Activated T-cell treated with anti-CD3 and anti-CD28 coated beads for 4 hours (primary cell): ENCODE measurements at regions not wholly inside any gene's neighbourhood (a gene's known extent, or its start where the extent isn't known, plus 50 kb on each side); places are given as distances from the start of the nearest gene placed in this dataset.
"Not testable (repeated sequence)": the region's sequence is repeated elsewhere in the genome, so short reads cannot be mapped to it uniquely, and the experiment has no call there.

Source experiments
- DNase-seq: peaks from one replicate; pipeline ENCODE4 v3.0.0-alpha.2; 2020

GRCh38 chr1:120941066-120941465 is 51.5 kb downstream of the PPIAL4A start:
- DNase-seq: not testable (repeated sequence)

GRCh38 chr1:120941836-120942217 is 52.3 kb downstream of the PPIAL4A start:
- DNase-seq: peak; percentile 0

DNA sequence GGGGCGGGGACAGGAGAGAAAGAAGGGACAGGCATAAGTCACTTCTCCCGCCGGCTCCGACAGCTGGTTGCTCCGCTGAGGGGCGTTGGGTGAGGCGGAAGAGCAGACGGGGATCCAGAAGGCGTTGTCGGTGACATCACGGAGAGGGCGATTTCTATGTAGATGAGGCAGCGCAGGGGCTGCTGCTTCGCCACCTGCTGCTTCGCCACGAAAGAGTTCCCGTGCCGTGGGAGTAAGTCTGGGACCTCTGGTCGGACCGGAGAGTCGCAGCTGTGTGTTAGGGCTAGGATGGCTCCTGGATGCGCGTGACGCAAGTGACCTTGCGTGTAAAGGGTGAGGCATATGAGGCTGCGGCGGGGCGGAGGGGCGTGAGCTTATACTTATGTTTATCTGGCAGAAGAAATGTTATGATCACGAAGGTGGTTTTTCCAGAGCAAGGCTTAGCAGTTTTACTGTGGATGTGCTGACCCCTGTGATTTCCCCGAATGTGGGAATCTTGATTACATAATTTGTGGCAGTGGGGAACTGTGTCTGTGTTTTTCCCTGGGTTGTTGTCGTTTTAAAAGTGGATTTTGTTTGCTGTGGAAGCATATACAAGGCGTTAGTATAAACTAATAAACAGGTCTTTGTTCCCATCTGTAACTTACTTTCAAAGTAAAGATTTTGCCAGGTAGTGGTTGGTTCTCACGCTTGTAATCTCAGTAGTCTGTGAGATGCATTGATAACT is 52.8 kb downstream of the PPIAL4A start:
- DNase-seq: peak; percentile 54

- DNase-seq: not testable (repeated sequence)
These were observed 53.4 kb downstream of the PPIAL4A start for GRCh38 chr1:120942945-120943319.

- not testable (repeated sequence) for DNase-seq
These were observed 55.1 kb downstream of the PPIAL4A start for GRCh38 chr1:120944691-120945090.

DNA sequence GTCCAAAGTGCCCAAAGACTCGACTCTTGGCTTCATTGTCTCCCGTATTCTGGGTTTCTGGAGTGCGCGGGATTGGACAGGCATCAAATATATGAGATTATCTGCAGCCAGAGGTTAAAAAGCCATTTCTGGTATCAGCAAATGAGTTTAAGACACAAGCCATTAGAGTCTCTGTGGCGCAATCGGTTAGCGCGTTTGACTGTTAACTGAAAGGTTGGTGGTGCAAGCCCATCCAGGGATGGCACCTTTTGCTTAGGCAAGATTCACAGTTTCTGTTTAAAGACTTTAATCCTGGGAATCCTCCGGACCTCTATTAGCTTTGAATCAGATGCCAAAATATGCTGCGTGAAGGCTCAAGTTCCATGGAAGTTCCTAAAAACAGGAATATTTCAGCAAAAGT is 55.6 kb downstream of the PPIAL4A start:
- not testable (repeated sequence) for DNase-seq

GRCh38 chr1:120947114-120947513 is 57.5 kb downstream of the PPIAL4A start:
- not testable (repeated sequence) for DNase-seq

DNA sequence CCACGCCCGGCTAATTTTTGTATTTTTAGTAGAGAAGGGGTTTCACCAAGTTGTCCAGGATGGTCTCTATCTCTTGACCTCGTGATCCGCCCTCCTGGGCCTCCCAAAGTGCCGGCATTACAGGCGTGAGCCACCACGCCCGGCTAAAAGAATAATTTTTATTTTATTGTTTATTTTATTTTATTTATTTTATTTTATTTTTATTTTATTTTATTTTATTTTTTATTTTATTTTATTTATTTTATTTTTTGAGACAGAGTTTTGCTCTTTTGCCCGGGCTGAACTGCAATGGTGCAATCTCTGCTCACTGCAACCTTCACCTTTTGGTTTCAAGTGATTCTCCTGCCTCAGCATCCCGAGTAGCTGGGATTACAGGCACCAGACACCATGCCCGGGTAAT is 60.2 kb downstream of the PPIAL4A start:
- DNase-seq: not testable (repeated sequence)

DNA sequence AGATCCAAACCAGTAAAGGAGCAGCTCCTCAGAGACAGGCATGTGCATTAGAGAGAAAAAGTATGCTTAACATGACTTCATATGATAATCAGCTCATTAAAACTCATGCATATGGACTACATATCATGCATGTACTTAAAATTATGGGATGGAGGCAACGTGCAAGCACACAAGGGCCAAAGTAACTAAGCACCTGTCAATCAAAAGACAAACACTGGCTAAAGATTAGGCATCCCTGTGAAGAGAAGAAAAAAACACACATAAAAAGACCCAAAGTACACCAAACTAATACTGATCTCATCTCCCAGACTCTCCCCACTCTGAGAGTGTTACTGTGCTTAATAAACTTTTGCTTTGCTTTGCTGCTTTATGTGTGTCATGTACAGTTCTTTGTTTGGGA is 61.1 kb downstream of the PPIAL4A start:
- not testable (repeated sequence) for DNase-seq

GRCh38 chr1:120951100-120951499 is 61.5 kb downstream of the PPIAL4A start:
- DNase-seq: not testable (repeated sequence)

DNA sequence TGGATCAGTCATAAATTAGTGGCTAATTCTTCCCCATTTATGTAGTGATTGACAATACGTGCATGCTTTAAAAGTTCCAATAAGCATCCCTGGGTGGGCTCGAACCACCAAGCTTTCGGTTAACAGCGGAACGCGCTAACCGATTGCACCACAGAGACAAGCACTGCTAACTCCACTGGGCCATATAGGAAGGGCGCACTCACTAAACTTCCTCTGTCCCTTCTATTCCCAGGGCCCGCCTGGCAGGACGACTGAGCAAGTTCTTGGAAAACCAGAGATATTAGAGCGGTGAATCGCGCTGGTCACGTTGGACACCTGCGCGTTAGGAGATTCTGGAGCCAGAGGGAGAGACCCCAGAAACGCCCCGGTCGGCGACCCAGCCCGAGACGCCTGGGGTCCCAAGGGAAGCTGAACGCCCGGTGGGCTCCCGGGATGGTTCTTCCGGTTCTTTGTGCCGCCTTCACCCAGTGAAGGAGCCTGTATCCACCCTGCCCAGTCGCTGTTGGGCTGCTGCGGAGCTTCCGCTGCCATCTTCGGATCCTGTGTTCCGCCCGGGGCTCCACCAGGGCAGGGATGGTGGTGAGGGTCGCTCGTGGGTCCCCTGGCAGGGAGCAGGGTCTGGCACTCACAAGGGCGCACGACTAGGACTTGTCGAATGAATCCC is 62.8 kb downstream of the PPIAL4A start:
- not testable (repeated sequence) for DNase-seq

GRCh38 chr1:120952871-120953265 is 63.3 kb downstream of the PPIAL4A start:
- DNase-seq: not testable (repeated sequence)

- DNase-seq: no peak
These were observed 65.2 kb downstream of the PPIAL4A start for GRCh38 chr1:120954736-120955135.

GRCh38 chr1:120955961-120956360 is 66.4 kb downstream of the PPIAL4A start:
- DNase-seq: not testable (repeated sequence)

- not testable (repeated sequence) for DNase-seq
These were observed 76.4 kb downstream of the PPIAL4A start for GRCh38 chr1:120966018-120966417.

DNA sequence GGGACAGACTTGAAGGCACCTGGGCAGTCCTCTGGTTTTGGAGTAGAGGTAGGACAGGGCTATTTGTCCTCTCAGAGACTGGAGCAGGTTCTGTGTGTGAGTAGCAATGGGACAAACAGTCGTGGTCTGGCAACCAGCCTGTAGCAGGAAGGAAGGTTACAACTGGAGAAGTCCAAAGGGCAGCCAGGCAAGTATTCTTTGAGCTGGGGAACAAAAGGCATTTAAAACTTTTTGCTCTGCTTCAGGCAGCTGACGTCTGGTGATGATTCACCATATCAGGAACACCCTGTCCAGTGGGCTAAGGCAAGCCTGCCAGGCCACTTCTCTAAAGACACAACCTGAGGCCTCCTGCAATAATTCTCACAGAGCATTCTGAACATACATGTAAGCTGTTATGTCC is 83.3 kb downstream of the PPIAL4A start:
- not testable (repeated sequence) for DNase-seq

- not testable (repeated sequence) for DNase-seq
These were observed 84.3 kb downstream of the PPIAL4A start for GRCh38 chr1:120973836-120974235.

GRCh38 chr1:120977279-120977678 is 87.7 kb downstream of the PPIAL4A start:
- not testable (repeated sequence) for DNase-seq

GRCh38 chr1:120981489-120982094 is 92.0 kb downstream of the PPIAL4A start:
- not testable (repeated sequence) for DNase-seq

DNA sequence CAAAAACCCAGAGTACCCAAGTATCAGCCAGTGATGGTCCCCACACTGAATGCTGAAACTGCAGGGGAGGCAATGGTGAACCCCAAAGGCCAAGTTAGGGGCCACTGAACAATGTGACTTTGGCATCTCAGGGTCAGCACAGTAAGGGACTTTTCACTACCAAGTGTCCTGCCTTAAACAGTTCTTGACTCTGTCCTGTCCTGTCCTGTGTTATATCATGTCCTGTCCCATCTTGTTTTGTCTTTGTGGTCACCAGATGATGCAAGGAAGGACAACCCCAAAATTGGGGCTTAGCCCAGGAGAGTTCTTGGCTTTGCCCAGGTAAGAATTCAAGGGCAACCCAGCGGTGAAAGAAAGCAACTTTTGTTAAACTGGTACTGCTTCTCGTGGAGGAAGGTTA is 105.0 kb downstream of the PPIAL4A start:
- not testable (repeated sequence) for DNase-seq

GRCh38 chr1:120995025-120995424 is 105.5 kb downstream of the PPIAL4A start:
- DNase-seq: not testable (repeated sequence)

GRCh38 chr1:121001090-121001726 is 111.6 kb downstream of the PPIAL4A start:
- not testable (repeated sequence) for DNase-seq

DNA sequence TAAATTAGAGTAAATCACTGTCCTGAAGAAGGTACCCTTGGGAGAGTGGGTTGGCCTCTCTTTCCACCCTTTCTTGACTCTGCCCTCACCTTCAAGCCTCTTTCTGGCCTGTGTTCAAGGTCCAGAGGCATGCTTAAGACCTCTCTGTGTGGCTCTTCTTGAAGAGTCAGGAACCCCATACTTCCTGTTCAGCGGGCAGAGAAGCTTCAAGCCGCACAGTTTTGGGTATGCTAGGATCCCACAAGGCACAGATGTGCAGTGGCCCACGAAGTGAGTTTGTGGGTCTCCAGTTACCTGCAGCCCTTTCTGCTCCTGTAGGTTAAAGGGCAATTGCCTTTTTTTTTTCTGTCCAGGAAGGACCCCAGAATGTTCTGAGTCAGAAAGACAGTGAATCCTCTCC is 113.7 kb downstream of the PPIAL4A start:
- DNase-seq: not testable (repeated sequence)
